Superior temporal gyrus (tissue), 1 donor: ENCODE measurements at regions not wholly inside any gene's neighbourhood (a gene's known extent, or its start where the extent isn't known, plus 50 kb on each side); places are given as distances from the start of the nearest gene placed in this dataset.

Experiments used
- DNase-seq: peaks from one replicate; pipeline ENCODE4 v3.0.0-alpha.2; 2016; ENCODE audit errors: extremely low spot score

GRCh38 chr1:118247593-118247992, 62.6 kb upstream of the SPAG17 start:
- DNase-seq, result no peak

DNA sequence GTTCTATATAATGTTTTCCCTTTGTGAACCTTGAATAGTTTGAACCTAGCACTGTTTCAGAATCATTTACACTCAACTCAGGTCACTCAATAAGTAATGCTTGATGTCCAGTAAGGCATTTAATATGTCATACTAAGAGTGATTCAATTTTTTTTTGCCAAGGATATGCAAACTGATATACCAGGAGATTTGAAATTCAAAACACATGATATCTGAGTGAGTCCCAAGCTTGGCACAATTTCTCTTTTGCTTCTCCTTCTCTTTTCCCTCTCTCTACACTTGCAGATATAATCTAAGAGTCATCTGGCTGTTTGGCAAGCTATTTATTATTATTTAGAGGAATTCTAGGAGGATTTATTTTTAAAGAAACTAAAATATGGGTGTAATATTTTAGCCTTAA, 61.6 kb upstream of the SPAG17 start:
- DNase-seq, result no peak

- no peak for DNase-seq
Observed at GRCh38 chr1:118244194-118244593, 59.2 kb upstream of the SPAG17 start.

DNA sequence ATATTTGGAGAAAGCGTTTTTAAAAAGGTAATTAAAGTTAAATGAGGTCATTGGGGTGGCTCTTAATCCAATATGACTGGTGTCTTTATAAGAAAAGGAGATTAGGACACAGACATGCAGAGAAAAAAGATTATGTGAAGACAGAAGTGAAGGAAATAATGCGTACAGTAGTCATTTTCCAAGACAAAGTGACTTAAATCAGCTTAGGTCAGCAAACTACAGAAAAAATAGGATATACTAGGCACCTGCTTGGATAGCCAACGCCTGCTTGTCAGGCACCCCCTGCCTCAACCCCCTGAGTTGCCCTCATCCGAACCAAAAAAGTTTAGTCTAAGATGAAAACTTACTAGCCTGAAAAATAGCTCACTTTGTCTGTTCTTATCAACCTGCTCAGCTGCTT, 58.2 kb upstream of the SPAG17 start:
- no peak for DNase-seq
